ENCODE measurements at regions not wholly inside any gene's neighbourhood (a gene's known extent, or its start where the extent isn't known, plus 50 kb on each side); places are given as distances from the start of the nearest gene placed in this dataset.

- TF ChIP-seq CTCF (IDR thresholded peaks at IDR 0.05) (no peak), POLR2A (IDR thresholded peaks at IDR 0.05) (no peak)
Observed at GRCh38 chr6:153183925-153184324, 52.8 kb upstream of the RGS17 start.

Measured in right lobe of liver (tissue), 4 donors.